IMR-90 (cell line): ENCODE measurements at regions not wholly inside any gene's neighbourhood (a gene's known extent, or its start where the extent isn't known, plus 50 kb on each side); places are given as distances from the start of the nearest gene placed in this dataset.

Source experiments
- ATAC-seq: fragments of 200-7000 bp; cut with Tn5 transposase; 2 replicates; pipeline ENCODE4 v1.9.1; 2020; ENCODE audit warnings: low read depth, mild to moderate bottlenecking, moderate library complexity
- BruUV-seq: library from RNA; stranded (reverse); fragments of 400-500 nt; replicated peaks from 2 replicates; lab custom pipeline; 2021; lab: Mats Ljungman, UMichigan
- CTCF ChIA-PET: fragments of 300-600 bp; formaldehyde crosslinking; extraction: SDS; loops from one replicate; lab custom pipeline; 2021; ENCODE audit warnings: antibody characterized with exemption; lab: Yijun Ruan, JAX
- POLR2A ChIA-PET: fragments of 300-600 bp; sonication (Branson Sonifier 250); formaldehyde crosslinking; loops from one replicate; lab custom pipeline; 2022; ENCODE audit warnings: antibody characterized with exemption; ENCODE audit not compliant: unreplicated experiment; lab: Charles Lee
- DNase-seq: peaks from one replicate; pipeline ENCODE4 v3.0.0; 2013
- H2AFZ ChIP-seq: replicated peaks from 2 replicates; pipeline ENCODE3; 2013; ENCODE audit warnings: low read length, mild to moderate bottlenecking; ENCODE audit not compliant: poor library complexity
- H2AK5ac ChIP-seq: 2 replicates; pipeline ENCODE4 v1.6.1; 2013; ENCODE audit warnings: low read depth, low read length, inconsistent platforms
- H2AK9ac ChIP-seq: replicated peaks from 2 replicates; pipeline ENCODE3; 2013; ENCODE audit warnings: mild to moderate bottlenecking, low read depth, low read length, moderate library complexity; ENCODE audit not compliant: poor library complexity
- H2BK120ac ChIP-seq: 2 replicates; pipeline ENCODE4 v1.6.1; 2013; ENCODE audit warnings: low read depth, low read length, inconsistent platforms
- H2BK15ac ChIP-seq: 3 replicates; pipeline ENCODE4 v1.6.1; 2013; ENCODE audit warnings: low read depth, low read length, inconsistent platforms
- H2BK20ac ChIP-seq: 2 replicates; pipeline ENCODE4 v1.6.1; 2013; ENCODE audit warnings: low read depth, mild to moderate bottlenecking, inconsistent platforms, low read length, moderate library complexity
- H2BK5ac ChIP-seq: 2 replicates; pipeline ENCODE4 v1.6.1; 2013; ENCODE audit warnings: mild to moderate bottlenecking, low read depth, low read length, inconsistent platforms; ENCODE audit not compliant: poor library complexity, severe bottlenecking
- H3K14ac ChIP-seq: replicated peaks from 2 replicates; pipeline ENCODE4 v1.6.1; 2013; ENCODE audit warnings: low read depth, low read length, inconsistent platforms
- H3K18ac ChIP-seq: 2 replicates; pipeline ENCODE4 v1.6.1; 2013; ENCODE audit warnings: low read depth, low read length, control low read depth
- H3K23ac ChIP-seq: 2 replicates; pipeline ENCODE4 v1.6.1; 2013; ENCODE audit warnings: low read depth, low read length, inconsistent platforms
- H3K27ac ChIP-seq: 2 replicates; pipeline ENCODE4 v1.5.1; 2013; ENCODE audit warnings: mild to moderate bottlenecking, control low read depth, low read length; ENCODE audit not compliant: insufficient read depth
- H3K27me3 ChIP-seq: 2 replicates; pipeline ENCODE4 v1.6.1; 2013; ENCODE audit warnings: low read length; ENCODE audit not compliant: control insufficient read depth, insufficient read depth
- H3K36me3 ChIP-seq: 2 replicates; pipeline ENCODE4 v1.6.1; 2013; ENCODE audit warnings: low read length, mixed read lengths; ENCODE audit not compliant: control insufficient read depth, insufficient read depth
- H3K4ac ChIP-seq: 2 replicates; pipeline ENCODE4 v1.6.1; 2013; ENCODE audit warnings: low read depth, low read length, inconsistent platforms
- H3K4me1 ChIP-seq: 2 replicates; pipeline ENCODE4 v1.6.1; 2013; ENCODE audit warnings: low read length, mixed read lengths; ENCODE audit not compliant: control insufficient read depth, insufficient read depth
- H3K4me2 ChIP-seq: 2 replicates; pipeline ENCODE4 v1.6.1; 2013; ENCODE audit warnings: low read depth, mild to moderate bottlenecking, control low read depth, low read length, moderate library complexity
- H3K4me3 ChIP-seq: 2 replicates; pipeline ENCODE4 v1.5.1; 2013; ENCODE audit warnings: low read depth, mild to moderate bottlenecking, control low read depth, low read length, moderate library complexity; ENCODE audit not compliant: insufficient read depth
- H3K56ac ChIP-seq: 2 replicates; pipeline ENCODE4 v1.6.1; 2013; ENCODE audit warnings: low read length, inconsistent platforms; ENCODE audit not compliant: insufficient read depth; ENCODE audit errors: extremely low read depth
- H3K79me1 ChIP-seq, 2 experiments: 2 replicates each; pipeline ENCODE4 v1.6.1; 2013; ENCODE audit warnings: low read length in 2 of 2, inconsistent platforms in 1 of 2, low read depth in 1 of 2
- H3K9ac ChIP-seq: 2 replicates; pipeline ENCODE4 v1.6.1; 2013; ENCODE audit warnings: low read depth, low read length, control low read depth
- H3K9me1 ChIP-seq: 2 replicates; pipeline ENCODE4 v1.6.1; 2013; ENCODE audit warnings: low read length, inconsistent platforms; ENCODE audit not compliant: insufficient read depth
- H3K9me3 ChIP-seq: 2 replicates; pipeline ENCODE4 v1.6.1; 2013; ENCODE audit warnings: low read length; ENCODE audit not compliant: control insufficient read depth, insufficient read depth
- H4K20me1 ChIP-seq: 2 replicates; pipeline ENCODE4 v1.6.1; 2013; ENCODE audit warnings: low read length, inconsistent platforms; ENCODE audit not compliant: insufficient read depth
- H4K5ac ChIP-seq: 2 replicates; pipeline ENCODE4 v1.6.1; 2013; ENCODE audit warnings: mild to moderate bottlenecking, low read depth, low read length, control low read depth
- H4K8ac ChIP-seq, 2 experiments: 2 replicates each; pipeline ENCODE4 v1.6.1; 2013; ENCODE audit warnings: low read depth in 2 of 2, low read length in 2 of 2, control low read depth in 1 of 2, inconsistent platforms in 1 of 2
- H4K91ac ChIP-seq: 2 replicates; pipeline ENCODE4 v1.6.1; 2013; ENCODE audit warnings: low read depth, low read length, inconsistent platforms; ENCODE audit not compliant: insufficient read depth
- MXI1 ChIP-seq: IDR thresholded peaks from 2 replicates; pipeline ENCODE4 v1.6.1; 2012; ENCODE audit warnings: low read depth, mild to moderate bottlenecking, low read length, moderate library complexity, borderline replicate concordance
- POLR2A ChIP-seq: IDR thresholded peaks from 2 replicates; pipeline ENCODE4 v1.6.1; 2012; ENCODE audit warnings: mild to moderate bottlenecking, low read depth, low read length
- RAD21 ChIP-seq: IDR thresholded peaks from 2 replicates; pipeline ENCODE4 v1.6.1; 2012; ENCODE audit warnings: low read length, improper control_type of control experiment
- RCOR1 ChIP-seq: IDR thresholded peaks from 2 replicates; pipeline ENCODE4 v1.6.1; 2012; ENCODE audit warnings: mild to moderate bottlenecking, low read length, improper control_type of control experiment; ENCODE audit not compliant: insufficient replicate concordance
- dilution Hi-C: fragments of 300-500 bp; cut with HindIII; formaldehyde crosslinking; loops from one replicate; pipeline ENCODE4 v1.14.3; 2018; ENCODE audit warnings: low sequenced_read_pairs; ENCODE audit not compliant: unreplicated experiment
- in situ Hi-C: fragments of 300-500 bp; cut with MboI; formaldehyde crosslinking; loops from 3 replicates; pipeline ENCODE4 v1.14.3; 2019; ENCODE audit warnings: low sequenced_read_pairs, inconsistent platforms, mixed read lengths
- intact Hi-C: fragments of 100-400 bp; cut with micrococcal nuclease; formaldehyde crosslinking; loops from 2 replicates; pipeline ENCODE4 v1.10.0; 2022
- TF ChIP-seq, protein P1 (sequence below): conservative IDR thresholded peaks from 2 replicates; pipeline ENCODE4 v1.5.1; 2012; ENCODE audit warnings: mild to moderate bottlenecking, low read depth, low read length, improper control_type of control experiment

- Histone ChIP-seq H2BK20ac (peak overlapping the region; percentile 10; the same call in 1 of the 2 replicates), H3K18ac (no peak overlapping the region), H3K56ac (no peak overlapping the region), H4K5ac (no peak overlapping the region), H3K9ac (no peak overlapping the region), H2AK9ac (peak overlapping the region; percentile 19), H2BK15ac (no peak overlapping the region), H3K23ac (no peak overlapping the region), H3K27me3 (no peaks in the 10 kb centered on the region), H2AK5ac (peak overlapping the region; percentile 5; the same call in 1 of the 2 replicates), H4K20me1 (no peaks in the 10 kb centered on the region), H3K4me3 (no peak overlapping the region), H3K79me1 (no peaks in the 10 kb centered on the region), H4K8ac (no peak overlapping the region), H3K36me3 (no peaks in the 10 kb centered on the region), H3K27ac (no peak overlapping the region), H3K14ac (no peak overlapping the region), H2AFZ (peak overlapping the region; percentile 12), H3K4me1 (peaks cover 5% of the 10 kb centered on the region), H2BK5ac (no peak overlapping the region), H4K91ac (peak overlapping the region; percentile 5; the same call in 1 of the 2 replicates), H3K9me1 (0 out of 2 replicates have a peak, but pooled peaks cover 3% of the 10 kb centered on the region), H3K9me3 (no peaks in the 10 kb centered on the region), H2BK120ac (no peak overlapping the region), H3K4ac (no peak overlapping the region), H3K4me2 (no peak overlapping the region)
- dilution Hi-C loops (no loop called here), in situ Hi-C loops (no loop called here), intact Hi-C loops (loop anchor here (5.0 kb wide), 1 partner anchor 147 kb away; the partner anchor contains the start of gene KITLG)
- ChIA-PET POLR2A (no interaction called here), CTCF (interaction anchor here (1.6 kb wide), 1 partner anchor 20 kb away, joined by 3 read pairs; no protein-coding TSS in a partner anchor)
- ATAC-seq (no peak), DNase-seq (no peak)
- TF ChIP-seq MXI1: no peak
- no peak for TF ChIP-seq POLR2A
- no peak for TF ChIP-seq RAD21
- TF ChIP-seq, protein P1, sequence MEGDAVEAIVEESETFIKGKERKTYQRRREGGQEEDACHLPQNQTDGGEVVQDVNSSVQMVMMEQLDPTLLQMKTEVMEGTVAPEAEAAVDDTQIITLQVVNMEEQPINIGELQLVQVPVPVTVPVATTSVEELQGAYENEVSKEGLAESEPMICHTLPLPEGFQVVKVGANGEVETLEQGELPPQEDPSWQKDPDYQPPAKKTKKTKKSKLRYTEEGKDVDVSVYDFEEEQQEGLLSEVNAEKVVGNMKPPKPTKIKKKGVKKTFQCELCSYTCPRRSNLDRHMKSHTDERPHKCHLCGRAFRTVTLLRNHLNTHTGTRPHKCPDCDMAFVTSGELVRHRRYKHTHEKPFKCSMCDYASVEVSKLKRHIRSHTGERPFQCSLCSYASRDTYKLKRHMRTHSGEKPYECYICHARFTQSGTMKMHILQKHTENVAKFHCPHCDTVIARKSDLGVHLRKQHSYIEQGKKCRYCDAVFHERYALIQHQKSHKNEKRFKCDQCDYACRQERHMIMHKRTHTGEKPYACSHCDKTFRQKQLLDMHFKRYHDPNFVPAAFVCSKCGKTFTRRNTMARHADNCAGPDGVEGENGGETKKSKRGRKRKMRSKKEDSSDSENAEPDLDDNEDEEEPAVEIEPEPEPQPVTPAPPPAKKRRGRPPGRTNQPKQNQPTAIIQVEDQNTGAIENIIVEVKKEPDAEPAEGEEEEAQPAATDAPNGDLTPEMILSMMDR: no peak
- no peak for TF ChIP-seq RCOR1
- BruUV-seq: no TSS peak
Observed at GRCh38 chr12:88729196-88729595, 148.9 kb upstream of the KITLG start.
